ENCODE measurements at regions not wholly inside any gene's neighbourhood (a gene's known extent, or its start where the extent isn't known, plus 50 kb on each side); places are given as distances from the start of the nearest gene placed in this dataset.
A peak's percentile ranks its signal among the peaks of the same experiment; 100 is the strongest.

DNA sequence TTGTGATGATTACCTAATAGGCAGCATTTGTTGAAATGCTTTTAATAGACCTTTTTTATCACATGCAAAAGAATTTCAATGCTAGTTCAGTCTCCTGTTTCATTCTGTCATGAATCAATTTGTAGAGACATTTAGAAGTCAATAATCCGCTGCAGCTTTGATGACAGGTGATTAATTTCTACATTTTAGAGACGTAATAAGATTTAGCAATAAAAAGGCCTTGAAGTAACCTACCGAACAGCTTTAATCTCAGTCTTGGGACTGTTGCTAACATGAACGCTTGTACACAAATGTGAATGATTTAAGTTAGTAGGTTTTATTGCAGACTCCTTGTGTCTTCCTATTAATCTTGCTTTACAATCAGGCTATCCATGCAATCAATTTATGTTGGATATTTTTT, 186.5 kb downstream of the MZT1 start:
- Histone ChIP-seq H3K4me3 (no peak overlapping the region), H3K4me1 (peaks cover 3% of the 10 kb centered on the region), H3K27me3 (no peaks in the 10 kb centered on the region), H3K27ac (no peak overlapping the region), H3K9me3 (no peaks in the 10 kb centered on the region), H3K36me3 (no peaks in the 10 kb centered on the region), H3K9ac (ENCODE audit: low read depth in 2 of 2, low read length in 2 of 2) (no peak overlapping the region)
- TF ChIP-seq, protein P1, sequence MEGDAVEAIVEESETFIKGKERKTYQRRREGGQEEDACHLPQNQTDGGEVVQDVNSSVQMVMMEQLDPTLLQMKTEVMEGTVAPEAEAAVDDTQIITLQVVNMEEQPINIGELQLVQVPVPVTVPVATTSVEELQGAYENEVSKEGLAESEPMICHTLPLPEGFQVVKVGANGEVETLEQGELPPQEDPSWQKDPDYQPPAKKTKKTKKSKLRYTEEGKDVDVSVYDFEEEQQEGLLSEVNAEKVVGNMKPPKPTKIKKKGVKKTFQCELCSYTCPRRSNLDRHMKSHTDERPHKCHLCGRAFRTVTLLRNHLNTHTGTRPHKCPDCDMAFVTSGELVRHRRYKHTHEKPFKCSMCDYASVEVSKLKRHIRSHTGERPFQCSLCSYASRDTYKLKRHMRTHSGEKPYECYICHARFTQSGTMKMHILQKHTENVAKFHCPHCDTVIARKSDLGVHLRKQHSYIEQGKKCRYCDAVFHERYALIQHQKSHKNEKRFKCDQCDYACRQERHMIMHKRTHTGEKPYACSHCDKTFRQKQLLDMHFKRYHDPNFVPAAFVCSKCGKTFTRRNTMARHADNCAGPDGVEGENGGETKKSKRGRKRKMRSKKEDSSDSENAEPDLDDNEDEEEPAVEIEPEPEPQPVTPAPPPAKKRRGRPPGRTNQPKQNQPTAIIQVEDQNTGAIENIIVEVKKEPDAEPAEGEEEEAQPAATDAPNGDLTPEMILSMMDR (IDR thresholded peaks at IDR 0.05) = no peak
- intact Hi-C loops (cut with DNase I) = no loop called here
- DNase-seq = no peak

DNA sequence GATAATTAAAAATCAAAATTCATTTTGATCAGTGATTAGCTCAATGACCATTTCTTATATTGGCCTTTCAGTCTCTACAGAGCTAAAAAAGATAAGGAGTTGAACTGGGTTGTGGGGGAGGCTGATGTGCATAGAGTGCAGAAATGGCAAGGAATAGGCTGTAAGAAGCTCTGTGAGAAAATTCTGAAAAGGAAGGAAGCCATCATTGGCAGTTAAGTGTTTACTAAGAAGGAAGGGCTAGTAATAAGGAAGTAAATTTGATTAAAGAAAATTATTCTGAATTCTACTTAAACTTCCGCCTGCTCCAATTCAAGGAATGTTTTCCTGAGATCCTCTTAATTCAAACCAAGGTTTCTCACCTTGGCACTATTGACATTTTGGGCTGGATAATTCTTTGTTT, 187.5 kb downstream of the MZT1 start:
- Histone ChIP-seq H3K27ac (peak overlapping the region; percentile 60), H3K4me3 (no peak overlapping the region), H3K27me3 (no peaks in the 10 kb centered on the region), H3K9me3 (no peaks in the 10 kb centered on the region), H3K4me1 (peaks cover 3% of the 10 kb centered on the region), H3K36me3 (no peaks in the 10 kb centered on the region), H3K9ac (ENCODE audit: low read depth in 2 of 2, low read length in 2 of 2) (no peak overlapping the region)
- intact Hi-C loops (cut with DNase I) = no loop called here
- DNase-seq = no peak
- TF ChIP-seq, protein P1 (IDR thresholded peaks at IDR 0.05) = no peak

DNA sequence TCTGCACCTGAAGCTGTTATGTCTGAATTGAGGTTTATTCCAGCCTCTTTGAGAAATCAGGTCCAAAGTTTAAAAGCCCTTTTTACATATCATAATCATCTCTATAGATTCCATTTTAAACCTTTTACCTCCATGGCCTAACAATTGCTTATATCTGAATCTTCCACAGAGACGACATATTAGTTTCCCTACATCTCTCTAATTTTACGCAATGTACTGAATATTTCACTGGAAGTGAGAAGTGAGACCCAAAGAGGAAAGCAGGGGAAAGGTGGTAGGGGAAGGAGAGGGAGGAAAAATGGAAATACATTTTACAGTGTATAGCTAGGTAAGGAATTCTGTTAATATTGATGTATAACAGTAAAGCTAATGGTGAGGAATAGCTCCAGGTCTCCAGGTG, 189.6 kb downstream of the MZT1 start:
- H3K27ac ChIP-seq = peak overlapping the region; percentile 57
- H3K4me3 ChIP-seq = no peak overlapping the region
- peaks cover 3% of the 10 kb centered on the region for H3K4me1 ChIP-seq
- no peak for DNase-seq
- no peaks in the 10 kb centered on the region for H3K9me3 ChIP-seq
- intact Hi-C loops (cut with DNase I) = no loop called here
- TF ChIP-seq, protein P1 (IDR thresholded peaks at IDR 0.05) = no peak
- H3K9ac ChIP-seq (ENCODE audit: low read depth in 2 of 2, low read length in 2 of 2) = no peak overlapping the region
- H3K27me3 ChIP-seq = no peaks in the 10 kb centered on the region
- no peaks in the 10 kb centered on the region for H3K36me3 ChIP-seq

DNA sequence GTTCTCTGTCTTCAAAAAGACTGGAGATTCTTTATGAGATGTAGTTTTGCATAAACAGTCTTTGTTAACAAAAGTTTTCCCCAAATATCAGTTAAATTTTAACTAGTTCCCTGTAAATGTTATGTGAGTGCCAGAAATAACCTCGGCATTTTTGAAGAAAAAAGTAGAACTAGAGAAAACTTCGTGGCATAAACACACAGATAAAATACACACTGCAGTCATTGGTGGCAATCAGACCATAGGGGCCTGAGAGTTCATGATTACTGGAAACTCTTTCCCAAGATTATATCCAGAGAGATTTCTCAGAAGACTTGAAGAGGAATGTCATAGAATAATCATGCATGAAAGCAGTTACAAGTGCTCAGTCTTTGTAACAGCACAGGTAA, 190.0 kb downstream of the MZT1 start:
- DNase-seq = no peak
- Histone ChIP-seq H3K9me3 (no peaks in the 10 kb centered on the region), H3K36me3 (no peaks in the 10 kb centered on the region), H3K27me3 (no peaks in the 10 kb centered on the region), H3K9ac (ENCODE audit: low read depth in 2 of 2, low read length in 2 of 2) (peak overlapping the region in 1 of 2 donors; percentile 52), H3K4me3 (no peak overlapping the region), H3K4me1 (peaks cover 3% of the 10 kb centered on the region), H3K27ac (peak overlapping the region; percentile 57)
- TF ChIP-seq, protein P1 (IDR thresholded peaks at IDR 0.05) = no peak
- intact Hi-C loops (cut with DNase I) = no loop called here

DNA sequence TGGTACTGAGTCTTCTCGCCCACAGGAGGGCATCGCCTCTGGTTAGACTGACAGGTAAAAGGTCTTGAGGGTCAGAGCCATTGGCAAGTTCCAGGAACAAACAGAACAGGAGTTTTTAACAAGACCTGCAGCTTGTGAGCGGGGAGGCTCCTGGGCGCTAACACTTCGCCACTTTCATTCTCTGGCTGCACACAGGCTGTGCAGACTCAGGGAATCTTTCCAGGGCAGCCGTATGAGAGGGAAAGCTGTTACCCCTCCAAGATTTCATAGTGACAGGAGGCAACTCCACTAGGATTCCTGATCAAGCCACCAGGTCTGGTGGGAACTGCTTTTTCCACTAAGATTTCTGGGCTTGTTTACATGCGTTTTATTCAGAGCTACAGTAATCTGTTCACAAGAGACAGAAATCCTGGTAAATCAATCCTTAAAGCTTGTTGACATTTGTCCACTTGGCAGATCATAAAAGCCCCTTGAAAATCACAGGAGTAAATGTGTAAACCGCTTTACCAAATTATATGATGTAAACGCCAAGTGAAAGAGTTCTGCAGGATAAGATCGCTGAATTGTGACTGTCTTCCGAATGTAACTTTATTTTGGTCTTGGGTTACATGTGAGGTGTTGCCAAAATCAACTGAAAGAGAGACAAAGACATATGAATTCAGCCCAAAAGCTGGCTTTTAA, 190.6 kb downstream of the MZT1 start:
- intact Hi-C loops (cut with DNase I) = no loop called here
- Histone ChIP-seq H3K36me3 (no peaks in the 10 kb centered on the region), H3K27ac (peak overlapping the region; percentile 57), H3K4me1 (peaks cover 3% of the 10 kb centered on the region), H3K4me3 (no peak overlapping the region), H3K9me3 (no peaks in the 10 kb centered on the region), H3K27me3 (no peaks in the 10 kb centered on the region), H3K9ac (ENCODE audit: low read depth in 2 of 2, low read length in 2 of 2) (peak overlapping the region in 1 of 2 donors; percentile 52)
- TF ChIP-seq, protein P1 (IDR thresholded peaks at IDR 0.05) = no peak
- peak; percentile 36 for DNase-seq

Data from colonic mucosa (tissue), 4 donors.